IMR-90 (cell line): ENCODE measurements at regions not wholly inside any gene's neighbourhood (a gene's known extent, or its start where the extent isn't known, plus 50 kb on each side); places are given as distances from the start of the nearest gene placed in this dataset.

Experiments used
- ATAC-seq: fragments of 200-7000 bp; cut with Tn5 transposase; 2 replicates; pipeline ENCODE4 v1.9.1; 2020; ENCODE audit warnings: low read depth, mild to moderate bottlenecking, moderate library complexity
- BruUV-seq: library from RNA; stranded (reverse); fragments of 400-500 nt; replicated peaks from 2 replicates; lab custom pipeline; 2021; lab: Mats Ljungman, UMichigan
- CTCF ChIA-PET: fragments of 300-600 bp; formaldehyde crosslinking; extraction: SDS; loops from one replicate; lab custom pipeline; 2021; ENCODE audit warnings: antibody characterized with exemption; lab: Yijun Ruan, JAX
- POLR2A ChIA-PET: fragments of 300-600 bp; sonication (Branson Sonifier 250); formaldehyde crosslinking; loops from one replicate; lab custom pipeline; 2022; ENCODE audit warnings: antibody characterized with exemption; ENCODE audit not compliant: unreplicated experiment; lab: Charles Lee
- DNase-seq: peaks from one replicate; pipeline ENCODE4 v3.0.0; 2013
- H2AFZ ChIP-seq: replicated peaks from 2 replicates; pipeline ENCODE3; 2013; ENCODE audit warnings: low read length, mild to moderate bottlenecking; ENCODE audit not compliant: poor library complexity
- H2AK5ac ChIP-seq: 2 replicates; pipeline ENCODE4 v1.6.1; 2013; ENCODE audit warnings: low read depth, low read length, inconsistent platforms
- H2AK9ac ChIP-seq: replicated peaks from 2 replicates; pipeline ENCODE3; 2013; ENCODE audit warnings: mild to moderate bottlenecking, low read depth, low read length, moderate library complexity; ENCODE audit not compliant: poor library complexity
- H2BK120ac ChIP-seq: 2 replicates; pipeline ENCODE4 v1.6.1; 2013; ENCODE audit warnings: low read depth, low read length, inconsistent platforms
- H2BK15ac ChIP-seq: 3 replicates; pipeline ENCODE4 v1.6.1; 2013; ENCODE audit warnings: low read depth, low read length, inconsistent platforms
- H2BK20ac ChIP-seq: 2 replicates; pipeline ENCODE4 v1.6.1; 2013; ENCODE audit warnings: low read depth, mild to moderate bottlenecking, inconsistent platforms, low read length, moderate library complexity
- H2BK5ac ChIP-seq: 2 replicates; pipeline ENCODE4 v1.6.1; 2013; ENCODE audit warnings: mild to moderate bottlenecking, low read depth, low read length, inconsistent platforms; ENCODE audit not compliant: poor library complexity, severe bottlenecking
- H3K14ac ChIP-seq: replicated peaks from 2 replicates; pipeline ENCODE4 v1.6.1; 2013; ENCODE audit warnings: low read depth, low read length, inconsistent platforms
- H3K18ac ChIP-seq: 2 replicates; pipeline ENCODE4 v1.6.1; 2013; ENCODE audit warnings: low read depth, low read length, control low read depth
- H3K23ac ChIP-seq: 2 replicates; pipeline ENCODE4 v1.6.1; 2013; ENCODE audit warnings: low read depth, low read length, inconsistent platforms
- H3K27ac ChIP-seq: 2 replicates; pipeline ENCODE4 v1.5.1; 2013; ENCODE audit warnings: mild to moderate bottlenecking, control low read depth, low read length; ENCODE audit not compliant: insufficient read depth
- H3K27me3 ChIP-seq: 2 replicates; pipeline ENCODE4 v1.6.1; 2013; ENCODE audit warnings: low read length; ENCODE audit not compliant: control insufficient read depth, insufficient read depth
- H3K36me3 ChIP-seq: 2 replicates; pipeline ENCODE4 v1.6.1; 2013; ENCODE audit warnings: low read length, mixed read lengths; ENCODE audit not compliant: control insufficient read depth, insufficient read depth
- H3K4ac ChIP-seq: 2 replicates; pipeline ENCODE4 v1.6.1; 2013; ENCODE audit warnings: low read depth, low read length, inconsistent platforms
- H3K4me1 ChIP-seq: 2 replicates; pipeline ENCODE4 v1.6.1; 2013; ENCODE audit warnings: low read length, mixed read lengths; ENCODE audit not compliant: control insufficient read depth, insufficient read depth
- H3K4me2 ChIP-seq: 2 replicates; pipeline ENCODE4 v1.6.1; 2013; ENCODE audit warnings: low read depth, mild to moderate bottlenecking, control low read depth, low read length, moderate library complexity
- H3K4me3 ChIP-seq: 2 replicates; pipeline ENCODE4 v1.5.1; 2013; ENCODE audit warnings: low read depth, mild to moderate bottlenecking, control low read depth, low read length, moderate library complexity; ENCODE audit not compliant: insufficient read depth
- H3K56ac ChIP-seq: 2 replicates; pipeline ENCODE4 v1.6.1; 2013; ENCODE audit warnings: low read length, inconsistent platforms; ENCODE audit not compliant: insufficient read depth; ENCODE audit errors: extremely low read depth
- H3K79me1 ChIP-seq, 2 experiments: 2 replicates each; pipeline ENCODE4 v1.6.1; 2013; ENCODE audit warnings: low read length in 2 of 2, inconsistent platforms in 1 of 2, low read depth in 1 of 2
- H3K9ac ChIP-seq: 2 replicates; pipeline ENCODE4 v1.6.1; 2013; ENCODE audit warnings: low read depth, low read length, control low read depth
- H3K9me1 ChIP-seq: 2 replicates; pipeline ENCODE4 v1.6.1; 2013; ENCODE audit warnings: low read length, inconsistent platforms; ENCODE audit not compliant: insufficient read depth
- H3K9me3 ChIP-seq: 2 replicates; pipeline ENCODE4 v1.6.1; 2013; ENCODE audit warnings: low read length; ENCODE audit not compliant: control insufficient read depth, insufficient read depth
- H4K20me1 ChIP-seq: 2 replicates; pipeline ENCODE4 v1.6.1; 2013; ENCODE audit warnings: low read length, inconsistent platforms; ENCODE audit not compliant: insufficient read depth
- H4K5ac ChIP-seq: 2 replicates; pipeline ENCODE4 v1.6.1; 2013; ENCODE audit warnings: mild to moderate bottlenecking, low read depth, low read length, control low read depth
- H4K8ac ChIP-seq, 2 experiments: 2 replicates each; pipeline ENCODE4 v1.6.1; 2013; ENCODE audit warnings: low read depth in 2 of 2, low read length in 2 of 2, control low read depth in 1 of 2, inconsistent platforms in 1 of 2
- H4K91ac ChIP-seq: 2 replicates; pipeline ENCODE4 v1.6.1; 2013; ENCODE audit warnings: low read depth, low read length, inconsistent platforms; ENCODE audit not compliant: insufficient read depth
- BHLHE40 ChIP-seq: fragments of 150-350 bp; IDR thresholded peaks from 2 replicates; pipeline ENCODE4 v1.6.1; 2016; ENCODE audit warnings: mild to moderate bottlenecking, low read depth, low read length
- CEBPB ChIP-seq: IDR thresholded peaks from 2 replicates; pipeline ENCODE4 v1.6.1; 2012; ENCODE audit warnings: low read depth, low read length, improper control_type of control experiment
- CHD1 ChIP-seq: IDR thresholded peaks from 2 replicates; pipeline ENCODE4 v1.6.1; 2012; ENCODE audit warnings: low read depth, low read length, improper control_type of control experiment
- CTCF ChIP-seq: conservative IDR thresholded peaks from 2 replicates; pipeline ENCODE4 v1.5.1; 2012; ENCODE audit warnings: mild to moderate bottlenecking, low read depth, low read length, improper control_type of control experiment
- ELK1 ChIP-seq: fragments of 150-350 bp; IDR thresholded peaks from 2 replicates; pipeline ENCODE4 v1.6.1; 2016; ENCODE audit warnings: low read depth, mild to moderate bottlenecking, low read length, moderate library complexity, borderline replicate concordance
- FOS ChIP-seq: fragments of 150-350 bp; IDR thresholded peaks from 2 replicates; pipeline ENCODE4 v1.6.1; 2016; ENCODE audit warnings: low read depth, low read length
- MAFK ChIP-seq: IDR thresholded peaks from 2 replicates; pipeline ENCODE4 v1.6.1; 2012; ENCODE audit warnings: low read depth, low read length, improper control_type of control experiment
- MAZ ChIP-seq: IDR thresholded peaks from 2 replicates; pipeline ENCODE4 v1.6.1; 2012; ENCODE audit warnings: low read depth, mild to moderate bottlenecking, low read length, improper control_type of control experiment, moderate library complexity, borderline replicate concordance
- MXI1 ChIP-seq: IDR thresholded peaks from 2 replicates; pipeline ENCODE4 v1.6.1; 2012; ENCODE audit warnings: low read depth, mild to moderate bottlenecking, low read length, moderate library complexity, borderline replicate concordance
- NFE2L2 ChIP-seq: fragments of 150-350 bp; IDR thresholded peaks from 2 replicates; pipeline ENCODE4 v1.6.1; 2016; ENCODE audit warnings: low read depth, mild to moderate bottlenecking, low read length
- POLR2A ChIP-seq: IDR thresholded peaks from 2 replicates; pipeline ENCODE4 v1.6.1; 2012; ENCODE audit warnings: mild to moderate bottlenecking, low read depth, low read length
- RAD21 ChIP-seq: IDR thresholded peaks from 2 replicates; pipeline ENCODE4 v1.6.1; 2012; ENCODE audit warnings: low read length, improper control_type of control experiment
- RCOR1 ChIP-seq: IDR thresholded peaks from 2 replicates; pipeline ENCODE4 v1.6.1; 2012; ENCODE audit warnings: mild to moderate bottlenecking, low read length, improper control_type of control experiment; ENCODE audit not compliant: insufficient replicate concordance
- RFX5 ChIP-seq: IDR thresholded peaks from 2 replicates; pipeline ENCODE4 v1.8.0; 2012; ENCODE audit warnings: low read depth, mild to moderate bottlenecking, low read length, moderate library complexity
- SMC3 ChIP-seq: fragments of 150-350 bp; IDR thresholded peaks from 2 replicates; pipeline ENCODE4 v1.6.1; 2016; ENCODE audit warnings: low read depth, mild to moderate bottlenecking, antibody characterized with exemption, low read length, moderate library complexity
- USF2 ChIP-seq: fragments of 150-350 bp; IDR thresholded peaks from 2 replicates; pipeline ENCODE4 v1.6.1; 2017; ENCODE audit warnings: mild to moderate bottlenecking, antibody characterized with exemption, low read length, low read depth
- WGBS, 2 experiments: methylation state at CpG; one replicate each; pipeline versions ENCODE4 v1.1.5 to v1.1.7; 2013; ENCODE audit warnings: missing lambda C conversion rate in 2 of 2; ENCODE audit not compliant: insufficient read length in 1 of 2; ENCODE audit errors: extremely low coverage in 2 of 2; 5-methylcytosine and 5-hydroxymethylcytosine counted together
- dilution Hi-C: fragments of 300-500 bp; cut with HindIII; formaldehyde crosslinking; loops from one replicate; pipeline ENCODE4 v1.14.3; 2018; ENCODE audit warnings: low sequenced_read_pairs; ENCODE audit not compliant: unreplicated experiment
- in situ Hi-C: fragments of 300-500 bp; cut with MboI; formaldehyde crosslinking; loops from 3 replicates; pipeline ENCODE4 v1.14.3; 2019; ENCODE audit warnings: low sequenced_read_pairs, inconsistent platforms, mixed read lengths
- intact Hi-C: fragments of 100-400 bp; cut with micrococcal nuclease; formaldehyde crosslinking; loops from 2 replicates; pipeline ENCODE4 v1.10.0; 2022

GRCh38 chr2:57448816-57449215 lies 597.8 kb upstream of the VRK2 start:
- TF ChIP-seq FOS = no peak
- no peak for TF ChIP-seq CTCF
- no peak for TF ChIP-seq ELK1
- TF ChIP-seq NFE2L2 = no peak
- TF ChIP-seq RCOR1 = no peak
- TF ChIP-seq CEBPB = no peak
- TF ChIP-seq USF2 = no peak
- TF ChIP-seq MAFK = no peak
- no peak for TF ChIP-seq SMC3
- TF ChIP-seq POLR2A = no peak
- no peak for TF ChIP-seq RFX5
- TF ChIP-seq RAD21 = no peak
- no peak for TF ChIP-seq BHLHE40
- TF ChIP-seq CHD1 = no peak
- no peak for TF ChIP-seq MAZ
- no peak for TF ChIP-seq MXI1
- Histone ChIP-seq H2AFZ (no peak overlapping the region), H3K36me3 (no peaks in the 10 kb centered on the region), H3K27me3 (no peaks in the 10 kb centered on the region), H3K4me2 (no peak overlapping the region), H3K9me3 (peaks cover 1% of the 10 kb centered on the region; the same call in 1 of the 2 replicates), H4K5ac (no peak overlapping the region), H3K4me1 (no peaks in the 10 kb centered on the region), H3K9me1 (no peaks in the 10 kb centered on the region), H2AK5ac (no peak overlapping the region), H2BK120ac (no peak overlapping the region), H3K9ac (no peak overlapping the region), H2BK5ac (no peak overlapping the region), H4K8ac (no peak overlapping the region), H2BK15ac (no peak overlapping the region), H3K27ac (no peak overlapping the region), H2BK20ac (no peak overlapping the region), H3K4me3 (no peak overlapping the region), H3K56ac (no peak overlapping the region), H3K79me1 (no peaks in the 10 kb centered on the region), H4K20me1 (no peaks in the 10 kb centered on the region), H3K14ac (no peak overlapping the region), H3K18ac (no peak overlapping the region), H3K4ac (no peak overlapping the region), H3K23ac (no peak overlapping the region), H4K91ac (no peak overlapping the region), H2AK9ac (no peak overlapping the region)
- no TSS peak for BruUV-seq
- WGBS, 2 experiments = no CpG with 5 or more reads among the region's 3 CpGs
- intact Hi-C loops = no loop called here
- dilution Hi-C loops = no loop called here
- DNase-seq (no peak), ATAC-seq (no peak)
- in situ Hi-C loops = no loop called here
- ChIA-PET CTCF (no interaction called here), POLR2A (no interaction called here)
